KOPT-K1 (cell line): ENCODE measurements at regions not wholly inside any gene's neighbourhood (a gene's known extent, or its start where the extent isn't known, plus 50 kb on each side); places are given as distances from the start of the nearest gene placed in this dataset.

Experiments
- H3K27ac ChIP-seq: fragments of 200-600 bp; sonication (generic); 2 replicates; pipeline ENCODE4 v1.5.1; 2016; ENCODE audit warnings: antibody characterized with exemption, mild to moderate bottlenecking, low read depth, low read length; ENCODE audit not compliant: poor library complexity, severe bottlenecking
- H3K36me3 ChIP-seq: fragments of 200-600 bp; sonication (generic); 2 replicates; pipeline ENCODE4 v1.5.1; 2017; ENCODE audit warnings: antibody characterized with exemption, mild to moderate bottlenecking, low read length, moderate library complexity; ENCODE audit not compliant: insufficient read depth
- H3K9me3 ChIP-seq: fragments of 200-600 bp; sonication (generic); 2 replicates; pipeline ENCODE4 v1.5.1; 2017; ENCODE audit warnings: antibody characterized with exemption, low read length, mild to moderate bottlenecking; ENCODE audit not compliant: insufficient read depth, poor library complexity, severe bottlenecking

DNA sequence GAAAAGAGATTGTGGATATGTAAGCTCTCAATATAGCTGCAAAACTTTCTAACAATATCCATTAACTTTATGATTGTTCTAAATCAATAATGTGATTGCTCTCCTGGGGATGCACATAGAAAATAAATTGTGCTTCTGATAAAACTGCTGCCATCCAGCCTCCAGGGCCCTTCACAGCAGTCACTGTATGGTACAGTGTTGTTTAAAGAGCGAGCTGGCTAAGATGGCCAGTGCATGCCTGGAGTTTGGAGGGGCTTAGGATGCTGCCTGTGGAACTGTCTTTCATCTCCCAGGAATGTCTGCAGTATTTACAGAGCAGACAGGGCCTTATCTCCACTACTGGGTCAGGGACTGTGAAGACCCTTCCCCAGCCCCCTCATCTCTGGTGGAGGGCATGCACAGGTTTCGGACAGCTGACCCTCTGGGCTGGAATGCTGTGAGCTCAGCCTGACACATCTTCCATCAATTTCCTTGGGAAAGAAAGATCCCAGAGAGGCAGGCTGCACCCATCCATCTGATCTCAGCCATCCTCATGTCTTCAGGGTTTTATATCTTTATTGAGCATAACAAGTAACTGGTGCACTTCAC lies 137.0 kb downstream of the PLPP3 start:
- H3K27ac ChIP-seq, result no peak overlapping the region
- H3K9me3 ChIP-seq, result no peaks in the 10 kb centered on the region
- H3K36me3 ChIP-seq, result no peaks in the 10 kb centered on the region

GRCh38 chr1:56441601-56442000 lies 137.8 kb downstream of the PLPP3 start:
- H3K9me3 ChIP-seq, result no peaks in the 10 kb centered on the region
- no peaks in the 10 kb centered on the region for H3K36me3 ChIP-seq
- H3K27ac ChIP-seq, result no peak overlapping the region

- Histone ChIP-seq H3K27ac (no peak overlapping the region), H3K9me3 (no peaks in the 10 kb centered on the region)
Measured at GRCh38 chr1:56439610-56440264, 139.6 kb downstream of the PLPP3 start.

GRCh38 chr1:56438901-56439551 lies 140.3 kb downstream of the PLPP3 start:
- Histone ChIP-seq H3K27ac (no peak overlapping the region), H3K9me3 (no peaks in the 10 kb centered on the region), H3K36me3 (no peaks in the 10 kb centered on the region)

More at GRCh38 chr1:56439610-56440264, 139.6 kb downstream of the PLPP3 start:
- H3K36me3 ChIP-seq, result no peaks in the 10 kb centered on the region

- Histone ChIP-seq H3K36me3 (no peaks in the 10 kb centered on the region), H3K27ac (no peak overlapping the region), H3K9me3 (no peaks in the 10 kb centered on the region)
Measured at GRCh38 chr1:56437959-56438358, 141.4 kb downstream of the PLPP3 start.

GRCh38 chr1:56436912-56437417 lies 142.4 kb downstream of the PLPP3 start:
- H3K27ac ChIP-seq, result no peak overlapping the region

GRCh38 chr1:56436296-56436695 lies 143.1 kb downstream of the PLPP3 start:
- Histone ChIP-seq H3K36me3 (no peaks in the 10 kb centered on the region), H3K9me3 (no peaks in the 10 kb centered on the region), H3K27ac (no peak overlapping the region)

More at GRCh38 chr1:56436912-56437417, 142.4 kb downstream of the PLPP3 start:
- Histone ChIP-seq H3K36me3 (no peaks in the 10 kb centered on the region), H3K9me3 (no peaks in the 10 kb centered on the region)

DNA sequence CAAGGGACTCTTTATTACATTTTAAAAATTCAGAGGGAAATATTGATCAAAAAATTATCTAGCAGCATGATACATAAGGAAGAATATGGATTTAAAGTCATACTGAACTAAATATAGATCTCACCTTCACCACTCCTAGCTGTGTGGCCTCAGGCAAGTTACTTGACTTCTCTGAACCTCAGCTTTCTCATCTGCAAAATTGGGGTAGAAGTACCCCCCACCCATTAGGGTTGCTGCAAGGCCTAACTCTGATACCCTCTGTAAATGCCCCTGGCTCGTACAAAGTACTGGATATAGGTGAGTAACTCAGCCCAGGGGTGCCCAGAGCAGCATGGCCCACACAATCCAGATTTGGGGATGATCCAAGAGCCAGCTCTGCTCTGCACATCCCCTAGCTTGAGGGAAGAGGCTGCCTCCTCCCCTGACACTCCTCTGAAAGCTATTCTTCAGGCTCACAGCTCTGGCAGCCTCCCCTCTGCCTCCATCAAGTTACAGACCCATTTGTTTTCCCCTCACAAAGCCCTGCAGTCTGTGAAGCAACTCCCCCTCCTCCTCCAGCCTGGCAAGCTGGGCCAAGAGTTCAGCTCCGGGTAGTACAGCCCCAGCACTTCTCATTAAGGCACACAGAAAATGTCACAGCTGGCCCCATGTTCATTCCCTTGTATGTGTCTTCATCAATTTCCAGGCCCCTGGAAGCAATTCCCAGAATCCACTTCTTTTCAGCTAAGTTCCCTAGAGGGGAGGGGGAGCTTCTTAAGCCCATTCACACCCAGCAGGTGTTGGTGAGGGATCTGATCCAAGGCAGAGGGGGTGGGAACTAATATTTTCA lies 143.7 kb downstream of the PLPP3 start:
- H3K36me3 ChIP-seq, result no peaks in the 10 kb centered on the region
- H3K27ac ChIP-seq, result no peak overlapping the region
- no peaks in the 10 kb centered on the region for H3K9me3 ChIP-seq

DNA sequence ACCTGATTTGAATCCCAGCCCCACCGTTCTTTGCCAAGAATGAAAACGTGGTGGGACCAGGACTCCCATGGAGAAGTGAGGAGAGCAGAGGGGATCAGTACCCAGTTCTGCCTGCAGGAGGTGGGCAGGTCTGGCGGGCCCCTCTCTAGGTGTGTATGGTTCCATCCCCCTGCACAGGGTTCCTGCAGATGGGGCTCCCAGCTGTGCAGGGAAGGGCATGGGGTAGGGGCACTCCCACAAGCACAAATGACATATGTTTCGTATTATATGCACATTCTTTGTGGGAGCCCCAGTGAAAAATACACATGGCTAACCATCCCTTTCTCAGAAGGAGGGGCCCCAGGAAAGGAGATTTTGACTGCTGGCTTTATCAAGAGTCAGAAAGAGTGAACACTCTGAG lies 144.6 kb downstream of the PLPP3 start:
- no peaks in the 10 kb centered on the region for H3K9me3 ChIP-seq

DNA sequence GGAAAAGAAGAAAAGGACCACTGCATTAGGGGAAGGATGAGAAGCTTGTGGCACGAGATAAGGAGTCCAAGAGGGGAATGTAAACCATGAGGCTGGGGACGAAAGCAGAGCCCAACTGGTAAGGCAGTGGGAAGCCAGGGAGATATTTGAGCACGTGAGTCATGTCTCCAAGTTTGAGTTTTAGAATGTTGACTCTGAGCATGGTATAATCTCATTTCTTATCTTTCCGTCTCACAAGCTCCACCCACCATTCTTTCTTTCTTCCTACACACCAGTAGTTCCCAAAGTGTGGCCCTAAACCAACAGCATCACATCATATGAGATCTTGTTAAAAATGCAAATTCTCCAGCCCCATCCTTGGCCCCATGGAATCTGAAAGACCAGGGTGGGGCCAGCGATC lies 145.3 kb downstream of the PLPP3 start:
- Histone ChIP-seq H3K36me3 (no peaks in the 10 kb centered on the region), H3K9me3 (no peaks in the 10 kb centered on the region), H3K27ac (no peak overlapping the region)

More for the DNA sequence above, 144.6 kb downstream of the PLPP3 start:
- H3K36me3 ChIP-seq, result no peaks in the 10 kb centered on the region
- H3K27ac ChIP-seq, result no peak overlapping the region

GRCh38 chr1:56433056-56433577 lies 146.2 kb downstream of the PLPP3 start:
- Histone ChIP-seq H3K36me3 (no peaks in the 10 kb centered on the region), H3K27ac (no peak overlapping the region), H3K9me3 (no peaks in the 10 kb centered on the region)

- Histone ChIP-seq H3K27ac (no peak overlapping the region), H3K9me3 (no peaks in the 10 kb centered on the region), H3K36me3 (no peaks in the 10 kb centered on the region)
Measured at GRCh38 chr1:56432166-56432971, 147.0 kb downstream of the PLPP3 start.

GRCh38 chr1:56430141-56430839 lies 149.1 kb downstream of the PLPP3 start:
- Histone ChIP-seq H3K9me3 (no peaks in the 10 kb centered on the region), H3K27ac (no peak overlapping the region), H3K36me3 (no peaks in the 10 kb centered on the region)

- Histone ChIP-seq H3K9me3 (no peaks in the 10 kb centered on the region), H3K36me3 (no peaks in the 10 kb centered on the region), H3K27ac (no peak overlapping the region)
Measured at GRCh38 chr1:56429288-56429687, 150.1 kb downstream of the PLPP3 start.
